ENCODE measurements at regions not wholly inside any gene's neighbourhood (a gene's known extent, or its start where the extent isn't known, plus 50 kb on each side); places are given as distances from the start of the nearest gene placed in this dataset.

DNA sequence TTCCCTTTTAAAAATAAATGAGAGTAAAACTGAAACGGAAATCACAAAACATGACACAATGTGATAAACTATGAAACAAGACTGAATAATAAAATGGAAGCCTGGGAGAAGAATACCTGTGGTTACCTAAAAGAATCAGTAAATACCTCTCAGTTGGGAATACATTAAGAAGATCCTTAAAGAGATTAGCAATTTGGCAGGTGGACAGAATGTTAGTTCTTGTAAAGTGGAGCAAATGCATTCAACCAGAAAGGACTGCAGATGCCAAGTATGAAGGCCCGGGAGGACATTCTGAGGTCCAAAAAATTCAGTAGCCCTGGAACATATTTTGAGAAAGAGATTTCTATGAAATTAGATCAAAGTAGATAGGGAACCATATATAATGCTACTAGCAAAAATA lies 861.3 kb upstream of the SEL1L start:
- H3K27me3 Mint-ChIP-seq (ENCODE audit: unreplicated experiment) = no peaks in the 10 kb centered on the region
- H3K4me3 Mint-ChIP-seq (ENCODE audit: unreplicated experiment) = no peak overlapping the region
- H3K27ac Mint-ChIP-seq (ENCODE audit: unreplicated experiment) = no peak overlapping the region
- no peak for DNase-seq (ENCODE audit: extremely low spot score, unreplicated experiment)
- H3K4me1 Mint-ChIP-seq (ENCODE audit: unreplicated experiment) = no peaks in the 10 kb centered on the region
- TF ChIP-seq, protein P1, sequence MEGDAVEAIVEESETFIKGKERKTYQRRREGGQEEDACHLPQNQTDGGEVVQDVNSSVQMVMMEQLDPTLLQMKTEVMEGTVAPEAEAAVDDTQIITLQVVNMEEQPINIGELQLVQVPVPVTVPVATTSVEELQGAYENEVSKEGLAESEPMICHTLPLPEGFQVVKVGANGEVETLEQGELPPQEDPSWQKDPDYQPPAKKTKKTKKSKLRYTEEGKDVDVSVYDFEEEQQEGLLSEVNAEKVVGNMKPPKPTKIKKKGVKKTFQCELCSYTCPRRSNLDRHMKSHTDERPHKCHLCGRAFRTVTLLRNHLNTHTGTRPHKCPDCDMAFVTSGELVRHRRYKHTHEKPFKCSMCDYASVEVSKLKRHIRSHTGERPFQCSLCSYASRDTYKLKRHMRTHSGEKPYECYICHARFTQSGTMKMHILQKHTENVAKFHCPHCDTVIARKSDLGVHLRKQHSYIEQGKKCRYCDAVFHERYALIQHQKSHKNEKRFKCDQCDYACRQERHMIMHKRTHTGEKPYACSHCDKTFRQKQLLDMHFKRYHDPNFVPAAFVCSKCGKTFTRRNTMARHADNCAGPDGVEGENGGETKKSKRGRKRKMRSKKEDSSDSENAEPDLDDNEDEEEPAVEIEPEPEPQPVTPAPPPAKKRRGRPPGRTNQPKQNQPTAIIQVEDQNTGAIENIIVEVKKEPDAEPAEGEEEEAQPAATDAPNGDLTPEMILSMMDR (IDR thresholded peaks at IDR 0.05) = no peak
- peaks cover 12% of the 10 kb centered on the region for H3K9me3 Mint-ChIP-seq (ENCODE audit: unreplicated experiment)
- H3K36me3 Mint-ChIP-seq (ENCODE audit: unreplicated experiment) = no peaks in the 10 kb centered on the region

DNA sequence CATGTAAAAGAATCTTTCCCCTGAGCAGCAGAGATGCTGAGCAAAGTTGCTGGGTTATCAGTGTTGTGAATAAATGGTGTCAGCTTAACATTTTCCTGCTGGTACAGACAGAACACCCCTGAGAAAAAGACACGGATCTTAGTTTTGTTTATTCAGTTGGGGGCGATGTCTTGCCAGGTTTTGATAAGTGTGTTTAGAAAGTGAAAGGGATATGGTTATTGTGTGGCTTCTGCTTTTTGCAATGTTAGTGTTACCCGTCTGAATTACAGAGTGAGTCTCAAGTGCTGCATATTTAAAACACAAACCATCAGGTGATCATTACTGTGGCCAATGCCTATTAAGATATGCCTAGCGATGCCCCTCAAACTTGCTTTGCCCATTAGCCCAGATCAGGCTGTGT lies 864.6 kb upstream of the SEL1L start:
- TF ChIP-seq, protein P1 (IDR thresholded peaks at IDR 0.05) = no peak
- Mint-ChIP-seq H3K9me3 (ENCODE audit: unreplicated experiment) (peaks cover 12% of the 10 kb centered on the region), H3K36me3 (ENCODE audit: unreplicated experiment) (no peaks in the 10 kb centered on the region), H3K4me3 (ENCODE audit: unreplicated experiment) (no peak overlapping the region), H3K27ac (ENCODE audit: unreplicated experiment) (no peak overlapping the region), H3K4me1 (ENCODE audit: unreplicated experiment) (no peaks in the 10 kb centered on the region), H3K27me3 (ENCODE audit: unreplicated experiment) (no peaks in the 10 kb centered on the region)
- DNase-seq (ENCODE audit: extremely low spot score, unreplicated experiment) = no peak

DNA sequence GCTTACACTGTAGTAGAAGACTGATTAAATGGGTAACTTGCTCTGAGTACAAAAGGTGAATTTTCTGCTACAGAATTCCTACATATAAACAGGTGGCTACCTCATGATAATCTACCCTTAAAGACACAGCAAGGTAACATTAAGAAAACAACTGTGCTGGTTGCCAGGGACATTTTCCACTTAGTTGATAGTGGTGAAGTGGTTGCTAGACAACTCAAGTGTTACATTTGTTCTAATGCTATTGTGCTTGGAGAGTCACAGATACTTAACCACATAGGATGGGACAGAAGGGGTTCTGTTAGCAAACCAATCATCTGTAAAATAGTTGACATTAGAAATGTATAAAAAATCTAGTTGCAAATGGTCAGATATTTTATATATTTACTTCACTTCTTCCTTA lies 870.3 kb upstream of the SEL1L start:
- no peak for DNase-seq (ENCODE audit: extremely low spot score, unreplicated experiment)
- H3K27me3 Mint-ChIP-seq (ENCODE audit: unreplicated experiment) = no peaks in the 10 kb centered on the region
- H3K4me1 Mint-ChIP-seq (ENCODE audit: unreplicated experiment) = no peaks in the 10 kb centered on the region
- no peak overlapping the region for H3K27ac Mint-ChIP-seq (ENCODE audit: unreplicated experiment)
- no peak overlapping the region for H3K4me3 Mint-ChIP-seq (ENCODE audit: unreplicated experiment)
- H3K36me3 Mint-ChIP-seq (ENCODE audit: unreplicated experiment) = no peaks in the 10 kb centered on the region
- peaks cover 6% of the 10 kb centered on the region for H3K9me3 Mint-ChIP-seq (ENCODE audit: unreplicated experiment)
- TF ChIP-seq, protein P1 (IDR thresholded peaks at IDR 0.05) = no peak

DNA sequence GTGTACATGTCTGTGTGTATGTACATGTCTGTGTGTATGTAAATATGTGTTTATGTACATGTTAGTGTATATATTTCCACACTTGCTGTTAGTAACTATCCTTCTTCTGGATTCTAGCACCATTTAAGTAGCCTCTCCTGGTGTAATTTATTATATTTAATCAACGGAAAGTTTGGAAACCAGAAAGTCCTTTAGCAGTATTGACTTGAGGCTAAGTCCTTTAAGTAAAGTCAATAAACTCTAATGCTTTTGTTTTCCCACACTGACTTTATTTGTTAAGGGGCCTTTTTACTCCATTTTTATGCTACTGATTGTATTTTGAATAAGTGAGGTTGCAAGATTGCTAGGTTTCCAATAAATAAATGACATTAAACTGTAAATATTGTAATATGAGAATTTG lies 876.4 kb upstream of the SEL1L start:
- Mint-ChIP-seq H3K27me3 (ENCODE audit: unreplicated experiment) (no peaks in the 10 kb centered on the region), H3K4me1 (ENCODE audit: unreplicated experiment) (no peaks in the 10 kb centered on the region), H3K4me3 (ENCODE audit: unreplicated experiment) (no peak overlapping the region), H3K36me3 (ENCODE audit: unreplicated experiment) (no peaks in the 10 kb centered on the region), H3K9me3 (ENCODE audit: unreplicated experiment) (peaks cover 7% of the 10 kb centered on the region), H3K27ac (ENCODE audit: unreplicated experiment) (no peak overlapping the region)
- DNase-seq (ENCODE audit: extremely low spot score, unreplicated experiment) = no peak
- TF ChIP-seq, protein P1 (IDR thresholded peaks at IDR 0.05) = no peak

DNA sequence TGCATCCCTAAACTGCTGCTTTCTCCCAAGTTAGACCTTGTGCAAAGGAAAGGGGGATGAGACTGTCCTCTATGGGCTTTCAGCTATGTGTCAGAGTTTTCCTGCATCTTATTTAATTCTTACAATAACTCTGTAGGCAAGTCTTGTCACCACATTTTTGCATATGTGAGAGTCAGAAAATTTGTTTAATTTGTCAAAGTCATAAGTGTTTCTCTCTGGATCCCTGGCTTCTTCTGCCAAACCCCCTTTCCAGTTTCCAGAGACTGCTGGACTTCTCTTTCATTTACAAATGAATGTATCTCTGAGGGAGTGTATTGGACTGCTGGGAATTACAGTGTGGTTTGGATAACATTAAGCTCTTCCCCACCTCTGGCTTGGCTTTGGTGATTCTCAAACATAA lies 877.6 kb upstream of the SEL1L start:
- Mint-ChIP-seq H3K36me3 (ENCODE audit: unreplicated experiment) (no peaks in the 10 kb centered on the region), H3K4me1 (ENCODE audit: unreplicated experiment) (no peaks in the 10 kb centered on the region), H3K27ac (ENCODE audit: unreplicated experiment) (no peak overlapping the region), H3K27me3 (ENCODE audit: unreplicated experiment) (no peaks in the 10 kb centered on the region), H3K9me3 (ENCODE audit: unreplicated experiment) (peaks cover 10% of the 10 kb centered on the region), H3K4me3 (ENCODE audit: unreplicated experiment) (no peak overlapping the region)
- DNase-seq (ENCODE audit: extremely low spot score, unreplicated experiment) = no peak
- TF ChIP-seq, protein P1 (IDR thresholded peaks at IDR 0.05) = no peak

Data from osteocyte (in vitro differentiated cells).